DMS53 treated with DMSO at 0.1 percent for 48 hours (cell line): ENCODE measurements at regions not wholly inside any gene's neighbourhood (a gene's known extent, or its start where the extent isn't known, plus 50 kb on each side); places are given as distances from the start of the nearest gene placed in this dataset.
"Not testable (repeated sequence)": the region's sequence is repeated elsewhere in the genome, so short reads cannot be mapped to it uniquely, and the experiment has no call there.

Experiments used
- DNase-seq: peaks from one replicate; lab custom pipeline; 2025; ENCODE audit not compliant: unreplicated experiment; lab: John Stamatoyannopoulos, UW

GRCh38 chr14:87640553-87640952 lies 352.4 kb downstream of the GALC start:
- no peak for DNase-seq

- DNase-seq: no peak
Observed at GRCh38 chr14:87638196-87638595, 354.8 kb downstream of the GALC start.

- no peak for DNase-seq
Observed at GRCh38 chr14:87635442-87635841, 357.5 kb downstream of the GALC start.

- DNase-seq: no peak
Observed at GRCh38 chr14:87632796-87633195, 360.2 kb downstream of the GALC start.

GRCh38 chr14:87630846-87631245 lies 362.1 kb downstream of the GALC start:
- no peak for DNase-seq

DNA sequence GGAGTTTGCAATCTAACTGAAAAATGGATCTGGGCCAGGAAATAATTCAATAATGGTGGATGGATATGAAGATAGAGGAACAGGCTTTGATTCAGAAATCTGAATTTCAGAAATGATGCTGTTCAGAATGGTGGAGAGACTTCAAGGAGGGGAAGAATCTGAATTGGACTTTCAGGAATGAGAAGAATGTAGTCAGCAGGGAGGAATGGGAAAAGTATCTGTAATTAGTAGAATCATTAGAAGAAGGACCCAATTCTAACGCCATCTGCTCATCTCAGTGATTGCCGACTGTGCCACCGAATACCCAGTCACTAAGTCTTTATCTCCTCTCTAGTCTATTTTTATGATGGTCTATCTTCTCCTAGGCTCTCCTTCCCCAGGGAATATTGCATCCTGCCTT lies 363.2 kb downstream of the GALC start:
- no peak for DNase-seq

DNA sequence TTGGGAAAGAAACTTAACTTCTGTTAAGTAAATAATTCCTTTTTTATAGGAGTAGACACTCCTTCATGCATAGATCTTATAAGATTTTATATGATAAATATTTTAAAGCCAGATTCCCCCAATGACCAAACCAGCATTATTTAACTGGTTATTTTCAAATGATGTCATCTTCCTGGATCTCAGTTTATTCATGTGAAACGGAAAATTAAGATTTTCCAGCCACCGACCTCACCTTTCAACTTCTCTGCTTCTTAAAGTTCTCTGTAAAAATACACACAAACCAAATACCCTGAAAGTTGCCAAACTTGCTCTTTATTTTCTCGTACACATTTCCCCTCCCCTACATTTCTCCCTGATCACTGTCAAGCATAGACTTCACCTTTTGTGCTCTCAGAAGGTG lies 364.2 kb downstream of the GALC start:
- no peak for DNase-seq

- DNase-seq: no peak
Observed at GRCh38 chr14:87628129-87628528, 364.9 kb downstream of the GALC start.

- no peak for DNase-seq
Observed at GRCh38 chr14:87626266-87626665, 366.7 kb downstream of the GALC start.

GRCh38 chr14:87623616-87624015 lies 369.4 kb downstream of the GALC start:
- no peak for DNase-seq

GRCh38 chr14:87617079-87617478 lies 375.9 kb downstream of the GALC start:
- no peak for DNase-seq

GRCh38 chr14:87615822-87616679 lies 376.9 kb downstream of the GALC start:
- peak; percentile 25 for DNase-seq

DNA sequence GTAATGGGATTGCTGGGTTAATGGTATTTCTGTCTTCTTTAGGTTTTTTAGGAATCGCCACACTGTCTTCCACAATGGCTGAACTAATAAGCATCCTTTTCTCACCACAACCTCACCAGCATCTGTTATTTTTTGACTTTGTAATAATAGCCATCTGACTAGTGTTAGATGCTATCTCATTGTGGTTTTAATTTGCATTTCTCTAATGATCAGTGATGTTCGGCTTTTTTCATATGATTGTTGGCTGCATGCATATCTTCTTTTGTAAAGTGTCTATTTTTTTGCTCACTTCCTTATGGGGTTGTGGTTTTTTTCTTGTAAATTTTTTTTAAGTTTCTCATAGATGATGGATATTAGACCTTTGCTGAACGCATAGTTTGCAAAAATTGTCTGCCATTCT lies 377.9 kb downstream of the GALC start:
- DNase-seq: no peak

DNA sequence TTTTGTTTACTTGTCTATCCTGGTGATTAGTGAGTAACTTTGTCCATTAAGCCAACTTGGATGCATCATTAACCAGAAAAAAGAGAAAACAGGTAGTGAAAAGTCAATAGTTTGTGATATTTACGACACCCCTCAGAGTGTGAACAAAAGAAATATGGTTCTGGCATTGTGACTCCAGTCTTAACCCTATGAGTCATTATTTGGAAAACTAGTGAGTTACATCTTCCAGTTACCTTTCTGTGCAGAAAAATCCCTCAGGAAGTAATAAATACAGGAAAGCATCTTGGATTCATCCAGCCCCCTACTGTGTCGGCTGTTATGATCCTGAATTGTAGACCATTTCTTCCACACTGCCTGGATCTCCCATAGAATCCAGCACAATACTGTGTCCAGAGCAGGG lies 379.1 kb downstream of the GALC start:
- DNase-seq: no peak

DNA sequence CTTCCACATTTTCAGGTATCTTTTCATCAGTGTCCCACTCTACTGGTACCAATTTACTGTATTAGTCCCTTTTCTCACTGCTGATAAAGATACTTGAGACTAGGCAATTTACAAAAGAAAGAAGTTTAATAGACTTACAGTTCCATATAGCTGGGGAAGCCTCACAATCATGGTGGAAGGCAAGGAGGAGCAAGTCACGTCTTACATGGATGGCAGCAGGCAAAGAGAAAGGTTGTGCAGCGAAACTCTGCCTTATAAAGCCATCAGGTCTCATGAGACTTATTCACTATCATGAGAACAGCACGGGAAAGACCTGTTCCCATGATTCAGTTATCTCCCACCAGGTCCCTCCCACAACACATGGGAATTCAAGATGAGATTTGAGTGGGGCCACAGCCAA lies 385.9 kb downstream of the GALC start:
- not testable (repeated sequence) for DNase-seq

- DNase-seq: no peak
Observed at GRCh38 chr14:87601036-87601435, 391.9 kb downstream of the GALC start.

DNA sequence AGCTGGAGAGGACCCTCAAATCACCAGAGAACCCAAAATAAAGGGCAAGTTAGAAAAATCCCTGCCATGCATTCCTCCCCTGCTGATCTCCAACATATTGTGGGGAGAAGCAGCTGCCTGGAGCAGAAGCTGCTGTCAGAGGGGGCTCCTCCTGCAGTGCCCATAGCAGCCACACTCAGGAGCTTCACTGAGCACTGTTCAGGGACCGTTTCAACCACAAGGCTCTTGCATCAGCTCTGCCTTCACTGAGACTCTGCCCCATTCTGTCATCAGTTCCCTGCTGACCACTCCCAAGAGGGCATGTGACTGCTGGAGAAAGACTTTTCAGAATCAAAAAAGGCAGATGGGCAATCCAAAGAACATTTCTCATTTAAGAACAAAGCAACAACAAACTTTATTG lies 392.7 kb downstream of the GALC start:
- DNase-seq: no peak

- no peak for DNase-seq
Observed at GRCh38 chr14:87581298-87581697, 411.7 kb downstream of the GALC start.

DNA sequence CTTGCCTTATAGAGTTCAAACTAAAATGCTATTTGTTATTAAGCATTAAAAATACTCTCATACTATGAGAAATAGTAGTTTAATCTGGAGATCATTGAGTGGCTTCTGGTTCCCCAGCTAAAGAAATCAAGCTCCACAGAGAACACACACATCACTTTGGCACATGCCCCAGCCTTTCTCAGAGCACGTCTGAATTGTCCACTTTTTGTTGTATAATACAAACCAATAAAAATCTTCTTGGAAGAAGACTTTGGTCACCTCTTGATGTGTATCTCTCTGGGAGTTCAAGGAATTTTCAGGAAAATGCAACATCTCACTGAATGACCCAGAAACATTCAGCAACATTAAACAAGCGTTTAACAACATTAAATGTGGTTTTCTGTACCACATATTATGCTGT lies 413.9 kb downstream of the GALC start:
- DNase-seq: no peak

- no peak for DNase-seq
Observed at GRCh38 chr14:87575378-87575777, 417.6 kb downstream of the GALC start.

GRCh38 chr14:87573591-87573990 lies 419.4 kb downstream of the GALC start:
- DNase-seq: no peak

DNA sequence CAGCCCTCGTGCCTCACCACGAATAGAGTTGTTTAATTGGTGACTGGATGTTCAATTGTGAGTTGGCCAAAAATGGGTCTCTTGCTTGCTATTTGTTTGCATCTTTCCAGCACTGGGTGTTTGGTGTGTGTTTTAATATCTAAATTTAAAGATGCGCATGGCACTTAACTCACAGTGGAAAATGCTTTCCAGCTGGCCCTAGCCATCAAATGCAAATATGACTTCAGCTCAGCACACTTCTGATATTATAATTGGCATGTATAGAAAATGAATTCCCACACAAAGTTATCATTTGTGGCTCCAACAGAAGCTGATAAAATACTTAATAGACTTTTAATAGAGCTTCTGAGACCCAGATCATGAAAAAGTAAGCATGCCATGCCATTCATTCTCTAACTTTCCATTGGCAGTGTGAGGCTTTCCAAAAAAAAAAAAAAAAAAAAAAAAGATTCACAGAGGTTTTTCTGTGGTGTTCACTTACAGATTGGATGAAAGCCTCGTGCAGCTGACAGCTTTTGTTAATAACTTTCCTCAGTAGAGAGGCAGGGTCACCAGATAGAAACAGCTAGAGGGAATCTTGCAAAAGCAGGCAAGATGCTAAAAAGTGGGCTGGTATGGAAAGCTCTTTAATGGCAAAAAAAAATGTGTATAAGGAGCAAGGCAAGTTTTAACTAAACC lies 425.2 kb downstream of the GALC start:
- DNase-seq: no peak

DNA sequence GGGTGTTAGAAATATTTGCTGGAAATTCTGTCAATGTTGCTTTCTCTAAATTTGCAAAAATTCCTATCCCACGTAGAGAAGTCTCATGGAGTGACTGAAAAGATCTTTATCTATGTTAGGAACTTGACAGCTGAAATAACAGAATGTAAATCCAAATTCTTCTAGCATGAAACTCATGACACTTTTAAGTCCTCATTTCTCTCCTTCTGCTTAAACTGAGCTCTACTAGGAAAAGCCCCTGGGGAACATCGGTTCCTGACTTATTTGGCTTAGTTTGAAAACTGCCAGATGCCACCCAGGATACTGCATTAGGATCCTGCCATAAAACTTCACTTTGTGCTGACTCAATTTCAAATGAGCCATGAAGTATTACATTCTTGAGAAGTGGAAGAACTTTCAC lies 426.0 kb downstream of the GALC start:
- no peak for DNase-seq
